NB4 (cell line): ENCODE measurements at regions not wholly inside any gene's neighbourhood (a gene's known extent, or its start where the extent isn't known, plus 50 kb on each side); places are given as distances from the start of the nearest gene placed in this dataset.
"Not testable (repeated sequence)": the region's sequence is repeated elsewhere in the genome, so short reads cannot be mapped to it uniquely, and the experiment has no call there.

Experiments
- DNase-seq: peaks from one replicate; pipeline ENCODE4 v3.0.0; 2010; ENCODE audit warnings: low read depth
- H3K4me3 ChIP-seq: one replicate; pipeline ENCODE4 v1.5.1; 2011; ENCODE audit warnings: mild to moderate bottlenecking, low read depth, low read length, moderate library complexity
- CTCF ChIP-seq: IDR thresholded peaks from one replicate; pipeline ENCODE4 v1.5.1; 2012; ENCODE audit warnings: low read depth, low read length
- MAX ChIP-seq: IDR thresholded peaks from 2 replicates; pipeline ENCODE4 v1.6.1; 2011; ENCODE audit warnings: low read depth, low read length
- MYC ChIP-seq: IDR thresholded peaks from 2 replicates; pipeline ENCODE4 v1.6.1; 2011; ENCODE audit warnings: low read depth, low read length
- POLR2A ChIP-seq: IDR thresholded peaks from 2 replicates; pipeline ENCODE4 v1.6.1; 2011; ENCODE audit warnings: mild to moderate bottlenecking; ENCODE audit not compliant: insufficient read length; ENCODE audit errors: extremely low read depth

DNA sequence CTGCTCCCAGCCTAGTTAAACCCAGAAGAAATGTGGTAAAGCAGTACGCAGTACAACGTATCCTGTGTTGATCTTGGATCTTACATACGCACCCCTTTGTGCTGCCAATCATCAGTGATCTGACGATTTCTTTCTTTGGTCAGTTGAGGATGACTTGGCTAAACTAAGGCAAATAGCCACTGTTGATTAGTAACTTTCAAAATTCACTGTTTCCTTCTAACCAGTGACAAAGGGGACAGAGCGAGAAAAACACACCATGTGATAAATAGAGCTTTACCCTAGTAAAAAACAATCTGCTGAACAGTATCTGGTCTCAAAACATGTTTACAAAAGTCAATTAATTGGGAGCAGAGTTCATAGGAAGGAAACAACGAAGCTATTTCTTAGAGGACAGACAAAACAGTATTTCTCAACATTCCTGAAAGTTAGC is 123.2 kb upstream of the RAB18 start:
- TF ChIP-seq CTCF = no peak
- TF ChIP-seq MAX = no peak
- TF ChIP-seq POLR2A = no peak
- DNase-seq = no peak
- no peak overlapping the region for H3K4me3 ChIP-seq

GRCh38 chr10:27379041-27379440 is 125.1 kb upstream of the RAB18 start:
- H3K4me3 ChIP-seq, DNase-seq: not testable (repeated sequence)

DNA sequence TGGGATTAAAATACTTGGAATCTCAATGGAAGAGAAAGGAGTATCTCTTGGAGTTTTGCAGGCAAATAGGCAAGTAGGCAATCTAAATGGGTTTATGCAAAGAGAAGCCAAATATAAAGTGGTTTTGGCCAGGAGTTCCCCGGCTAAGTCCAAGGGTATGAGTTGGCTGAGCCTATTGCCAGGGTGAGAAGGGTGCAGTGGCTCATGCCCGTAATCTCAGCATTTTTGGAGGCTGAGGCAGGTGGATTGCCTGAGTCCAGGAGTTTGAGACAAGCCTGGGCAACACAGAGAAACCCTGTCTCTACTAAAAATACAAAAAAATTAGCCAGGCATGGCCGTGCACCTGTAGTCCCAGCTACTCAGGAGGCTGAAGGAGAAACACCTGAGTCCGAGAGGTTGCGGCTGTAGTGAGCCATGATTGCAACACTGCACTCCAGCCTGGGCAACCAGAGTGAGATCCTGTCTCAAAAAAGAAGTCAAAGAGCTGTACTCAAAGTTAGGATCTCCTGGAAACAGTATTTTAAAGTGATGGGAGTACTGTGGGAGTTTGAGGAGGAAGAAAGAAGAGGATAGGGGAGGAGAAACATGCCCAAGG is 130.4 kb upstream of the RAB18 start:
- no peak overlapping the region for H3K4me3 ChIP-seq
- DNase-seq = no peak
- TF ChIP-seq POLR2A (no peak), MYC (no peak), MAX (no peak), CTCF (no peak)

DNA sequence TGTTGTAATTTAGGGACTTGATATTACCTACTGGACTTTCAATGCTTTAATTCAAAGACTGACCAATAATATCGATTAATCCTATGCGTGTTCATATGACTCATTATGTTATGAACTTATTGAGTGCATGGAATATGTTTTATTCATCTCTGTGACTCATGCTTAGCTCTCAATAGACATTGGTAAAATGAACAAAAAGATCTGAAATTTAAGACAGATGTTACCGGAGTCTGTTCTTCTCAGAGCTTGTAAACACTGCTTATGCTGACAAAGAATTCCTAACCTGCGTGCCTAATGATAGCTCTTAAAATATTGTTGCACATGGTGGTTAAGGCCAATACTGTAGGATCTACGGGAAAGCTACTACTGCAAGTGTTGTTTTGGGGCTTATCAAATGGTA is 131.5 kb upstream of the ACBD5 start:
- no peak for TF ChIP-seq MAX
- TF ChIP-seq POLR2A = no peak
- no peak for TF ChIP-seq MYC
- no peak for TF ChIP-seq CTCF
- DNase-seq = no peak
- H3K4me3 ChIP-seq = no peak overlapping the region

GRCh38 chr10:27371375-27371774 is 130.8 kb upstream of the ACBD5 start:
- H3K4me3 ChIP-seq, DNase-seq: not testable (repeated sequence)

GRCh38 chr10:27369880-27370279 is 129.3 kb upstream of the ACBD5 start:
- DNase-seq = no peak
- no peak overlapping the region for H3K4me3 ChIP-seq
- TF ChIP-seq MAX (no peak), MYC (no peak), CTCF (no peak), POLR2A (no peak)

DNA sequence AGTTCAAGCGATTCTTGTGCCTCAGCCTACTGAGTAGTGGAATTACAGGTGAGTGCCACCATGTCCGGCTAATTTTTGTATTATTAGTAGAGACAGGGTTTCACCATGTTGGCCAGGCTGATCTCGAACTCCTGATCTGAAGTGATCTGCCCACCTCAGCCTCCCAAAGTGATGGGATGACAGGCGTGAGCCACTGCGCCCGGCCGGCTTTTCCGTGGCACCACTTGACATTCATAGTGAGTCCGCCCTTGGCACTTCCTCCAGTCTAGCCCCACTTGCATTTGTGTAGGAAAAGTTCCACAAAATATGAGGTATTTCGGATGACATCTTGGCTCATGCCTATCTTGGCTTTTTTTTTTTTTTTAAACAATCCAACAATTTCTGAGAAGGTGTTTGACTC is 128.1 kb upstream of the ACBD5 start:
- DNase-seq = no peak
- no peak for TF ChIP-seq MAX
- no peak for TF ChIP-seq POLR2A
- no peak for TF ChIP-seq CTCF
- no peak for TF ChIP-seq MYC
- no peak overlapping the region for H3K4me3 ChIP-seq
